Activated CD4-positive, alpha-beta T cell treated with anti-CD3 and anti-CD28 coated beads, Interleukin-2, Interleukin-4, amounts not matched to agents 100 ng/mL and 50 ng/mL, durations not matched to agents 16 hours and 8 hours (primary cell): ENCODE measurements at regions not wholly inside any gene's neighbourhood (a gene's known extent, or its start where the extent isn't known, plus 50 kb on each side); places are given as distances from the start of the nearest gene placed in this dataset.
"Not testable (repeated sequence)": the region's sequence is repeated elsewhere in the genome, so short reads cannot be mapped to it uniquely, and the experiment has no call there.

ENCODE experiments used
- DNase-seq: peaks from one replicate; pipeline ENCODE4 v3.0.0-alpha.2; 2020; ENCODE audit warnings: low spot score

- DNase-seq = no peak
These were observed 583.5 kb upstream of the FAT3 start for GRCh38 chr11:91641153-91641552.

- DNase-seq = no peak
These were observed 585.3 kb upstream of the FAT3 start for GRCh38 chr11:91639359-91639758.

- no peak for DNase-seq
These were observed 593.5 kb upstream of the FAT3 start for GRCh38 chr11:91630916-91631673.

- no peak for DNase-seq
These were observed 599.1 kb upstream of the FAT3 start for GRCh38 chr11:91625495-91625894.

GRCh38 chr11:91624021-91624420 lies 600.6 kb upstream of the FAT3 start:
- no peak for DNase-seq

GRCh38 chr11:91608677-91609076 lies 615.9 kb upstream of the FAT3 start:
- no peak for DNase-seq

GRCh38 chr11:91596111-91596510 lies 628.5 kb upstream of the FAT3 start:
- DNase-seq = no peak

GRCh38 chr11:91591021-91591420 lies 633.6 kb upstream of the FAT3 start:
- DNase-seq = no peak

GRCh38 chr11:91587131-91587530 lies 637.5 kb upstream of the FAT3 start:
- DNase-seq = no peak

- no peak for DNase-seq
These were observed 639.4 kb upstream of the FAT3 start for GRCh38 chr11:91585035-91585801.

GRCh38 chr11:91563176-91563575 lies 661.4 kb upstream of the FAT3 start:
- no peak for DNase-seq

- DNase-seq = no peak
These were observed 664.2 kb upstream of the FAT3 start for GRCh38 chr11:91560434-91560833.

GRCh38 chr11:91538065-91538464 lies 686.6 kb upstream of the FAT3 start:
- no peak for DNase-seq

GRCh38 chr11:91536366-91536765 lies 688.3 kb upstream of the FAT3 start:
- DNase-seq = no peak

- DNase-seq = no peak
These were observed 695.7 kb upstream of the FAT3 start for GRCh38 chr11:91528965-91529364.

GRCh38 chr11:91527380-91528030 lies 697.1 kb upstream of the FAT3 start:
- DNase-seq = no peak

- DNase-seq = no peak
These were observed 710.9 kb upstream of the FAT3 start for GRCh38 chr11:91513734-91514133.

GRCh38 chr11:91497847-91498246 lies 726.8 kb upstream of the FAT3 start:
- no peak for DNase-seq

GRCh38 chr11:91495837-91496236 lies 728.8 kb upstream of the FAT3 start:
- no peak for DNase-seq

GRCh38 chr11:91489989-91490388 lies 734.6 kb upstream of the FAT3 start:
- DNase-seq = no peak

GRCh38 chr11:91483956-91484355 lies 740.7 kb upstream of the FAT3 start:
- DNase-seq = not testable (repeated sequence)

GRCh38 chr11:91481875-91482274 lies 742.7 kb upstream of the FAT3 start:
- not testable (repeated sequence) for DNase-seq

GRCh38 chr11:91470656-91471055 lies 754.0 kb upstream of the FAT3 start:
- no peak for DNase-seq
